ENCODE measurements at regions not wholly inside any gene's neighbourhood (a gene's known extent, or its start where the extent isn't known, plus 50 kb on each side); places are given as distances from the start of the nearest gene placed in this dataset.

DNA sequence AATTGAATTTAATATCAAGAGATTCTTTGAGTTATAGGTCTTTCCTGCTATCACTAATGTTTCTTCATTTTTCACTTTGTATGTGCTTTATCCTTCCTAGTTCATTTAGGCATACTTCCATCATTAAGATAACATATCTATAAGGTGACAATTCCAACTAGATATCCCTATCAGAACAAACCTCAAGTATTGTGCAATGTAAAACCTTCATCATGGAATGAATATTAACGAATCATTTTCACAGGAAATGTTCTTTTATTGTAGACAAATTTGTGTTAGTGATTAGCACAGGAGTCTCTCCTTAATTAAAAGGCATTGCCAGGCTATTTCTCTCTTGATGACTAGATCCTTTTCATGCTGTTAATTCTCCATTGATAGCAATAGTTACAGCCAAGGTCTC, 236.5 kb upstream of the MME start:
- no peak for TF ChIP-seq PAX5 (IDR thresholded peaks at IDR 0.05; ENCODE audit: insufficient read depth, low read length, severe bottlenecking)
- no peak for TF ChIP-seq POLR2A (IDR thresholded peaks at IDR 0.05; ENCODE audit: low read depth, low read length)
- no peak for TF ChIP-seq TAF1 (IDR thresholded peaks at IDR 0.05; ENCODE audit: low read depth, low read length)
- TF ChIP-seq SPI1 (IDR thresholded peaks at IDR 0.05; ENCODE audit: low read depth, low read length) = no peak
